Mesothelial cell of epicardium (in vitro differentiated cells): ENCODE measurements at regions not wholly inside any gene's neighbourhood (a gene's known extent, or its start where the extent isn't known, plus 50 kb on each side); places are given as distances from the start of the nearest gene placed in this dataset.

Source experiments
- DNase-seq, 2 experiments: peaks; one replicate each; pipeline ENCODE4 v3.0.0; 2021; ENCODE audit warnings: low spot score in 2 of 2; ENCODE audit not compliant: unreplicated experiment in 2 of 2
- H3K27ac Mint-ChIP-seq: 2 replicates; pipeline ENCODE4 v1.8.0; 2021; ENCODE audit warnings: mixed read lengths
- H3K27me3 Mint-ChIP-seq: 2 replicates; pipeline ENCODE4 v1.8.0; 2021; ENCODE audit warnings: low read depth, mixed read lengths
- H3K36me3 Mint-ChIP-seq: 2 replicates; pipeline ENCODE4 v1.8.0; 2021; ENCODE audit warnings: mixed read lengths
- H3K4me1 Mint-ChIP-seq: 2 replicates; pipeline ENCODE4 v1.8.0; 2021; ENCODE audit warnings: mixed read lengths
- H3K4me3 Mint-ChIP-seq: 2 replicates; pipeline ENCODE4 v1.8.0; 2021; ENCODE audit warnings: mild to moderate bottlenecking, moderate library complexity, mixed read lengths
- H3K9me3 Mint-ChIP-seq: 2 replicates; pipeline ENCODE4 v1.8.0; 2021; ENCODE audit warnings: mixed read lengths
- CTCF ChIP-seq: fragments of 200-600 bp; sonication (generic); IDR thresholded peaks from one replicate; pipeline ENCODE4 v1.5.0; 2021; ENCODE audit warnings: antibody characterized with exemption; ENCODE audit not compliant: unreplicated experiment

GRCh38 chr7:118713039-118713438, 488.5 kb downstream of the ANKRD7 start:
- no peak for DNase-seq
- Mint-ChIP-seq H3K9me3 (no peaks in the 10 kb centered on the region), H3K36me3 (no peaks in the 10 kb centered on the region)

DNA sequence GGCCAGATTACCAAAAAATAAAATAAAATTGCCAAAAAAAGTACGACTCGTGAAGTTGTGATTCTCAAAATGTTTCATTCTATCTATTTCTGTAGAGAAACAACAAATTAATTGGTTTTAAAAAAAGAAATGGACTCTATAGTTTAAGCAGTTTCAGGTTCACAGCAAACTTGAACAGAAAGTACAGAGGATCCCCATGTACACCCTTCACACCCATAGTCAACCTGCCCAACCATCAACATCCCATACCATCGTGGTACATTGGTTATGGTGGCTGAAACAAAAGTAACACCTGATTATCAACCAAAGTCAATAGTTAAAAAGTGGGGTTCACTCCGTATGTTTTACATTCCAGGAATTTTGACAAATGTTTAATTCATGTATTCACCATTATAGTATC, 496.1 kb downstream of the ANKRD7 start:
- no peak for TF ChIP-seq CTCF
- Mint-ChIP-seq H3K4me1 (no peaks in the 10 kb centered on the region), H3K27ac (no peak overlapping the region), H3K27me3 (no peaks in the 10 kb centered on the region), H3K9me3 (peaks cover 16% of the 10 kb centered on the region), H3K36me3 (no peaks in the 10 kb centered on the region), H3K4me3 (no peak overlapping the region)
- DNase-seq, result no peak

More at GRCh38 chr7:118713039-118713438, 488.5 kb downstream of the ANKRD7 start:
- H3K4me1 Mint-ChIP-seq, result peaks cover 7% of the 10 kb centered on the region
- no peak for TF ChIP-seq CTCF
- H3K27ac Mint-ChIP-seq, result no peak overlapping the region
- H3K4me3 Mint-ChIP-seq, result no peak overlapping the region
- H3K27me3 Mint-ChIP-seq, result no peaks in the 10 kb centered on the region

DNA sequence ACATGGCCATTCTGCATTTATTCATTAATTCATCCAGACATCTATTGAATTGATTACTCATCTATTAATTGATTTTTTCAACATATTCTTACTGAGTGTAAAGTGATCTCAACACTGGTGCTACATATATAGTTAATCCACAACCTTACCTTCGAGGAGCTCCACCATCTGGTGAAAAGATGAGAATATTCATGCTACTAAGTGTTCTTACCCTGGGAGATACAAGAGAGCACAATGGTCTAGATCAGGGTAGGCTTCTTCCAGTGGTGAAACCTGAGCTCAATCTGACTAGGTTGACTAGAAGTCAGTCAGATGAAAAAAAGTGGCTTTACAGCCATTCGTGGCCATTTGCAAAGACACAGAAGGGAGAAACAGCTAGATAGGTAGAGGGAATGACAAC, 507.4 kb downstream of the ANKRD7 start:
- Mint-ChIP-seq H3K27ac (no peak overlapping the region), H3K4me3 (no peak overlapping the region), H3K27me3 (no peaks in the 10 kb centered on the region), H3K4me1 (no peaks in the 10 kb centered on the region), H3K36me3 (no peaks in the 10 kb centered on the region), H3K9me3 (peaks cover 6% of the 10 kb centered on the region)
- no peak for DNase-seq
- TF ChIP-seq CTCF, result no peak

DNA sequence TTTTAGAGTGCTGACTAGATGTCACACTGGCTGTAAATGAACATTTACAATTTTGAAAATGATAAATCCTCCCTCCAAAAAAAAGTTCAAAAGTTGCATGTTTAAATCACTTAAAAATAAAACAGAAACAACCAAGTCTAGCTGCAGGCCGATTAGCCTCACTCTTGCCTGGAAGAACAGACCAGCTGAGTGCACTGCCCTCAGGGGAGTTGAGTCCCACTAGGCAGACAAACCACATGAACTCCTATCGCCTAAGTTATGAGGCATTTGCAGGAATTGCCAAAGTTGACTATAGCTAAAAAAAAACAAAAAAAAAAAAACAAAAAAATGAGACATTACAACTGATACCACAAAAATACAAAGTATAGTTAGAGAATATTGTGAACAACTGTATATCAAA, 510.0 kb downstream of the ANKRD7 start:
- no peak overlapping the region for H3K4me3 Mint-ChIP-seq
- no peaks in the 10 kb centered on the region for H3K27me3 Mint-ChIP-seq
- H3K27ac Mint-ChIP-seq, result no peak overlapping the region
- H3K36me3 Mint-ChIP-seq, result no peaks in the 10 kb centered on the region
- no peaks in the 10 kb centered on the region for H3K4me1 Mint-ChIP-seq
- peaks cover 6% of the 10 kb centered on the region for H3K9me3 Mint-ChIP-seq
- no peak for DNase-seq
- TF ChIP-seq CTCF, result no peak

DNA sequence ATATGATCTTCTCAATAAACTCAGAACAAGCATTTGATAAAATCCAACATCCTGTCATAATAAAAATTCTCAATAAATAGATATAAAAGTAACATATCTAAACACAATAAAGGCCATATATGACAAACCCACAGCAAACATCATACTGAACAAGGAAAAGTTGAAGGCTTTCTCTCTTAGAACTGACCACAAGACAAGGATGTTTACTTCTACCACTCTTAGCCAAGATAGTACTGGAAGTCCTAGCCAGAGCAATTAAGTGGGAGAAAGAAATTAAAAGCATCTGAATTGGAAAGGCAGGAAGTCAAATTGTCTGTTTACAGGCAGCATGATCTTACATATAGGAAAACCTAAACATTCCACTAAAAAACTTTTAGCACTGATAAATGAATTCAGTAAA, 510.9 kb downstream of the ANKRD7 start:
- Mint-ChIP-seq H3K36me3 (no peaks in the 10 kb centered on the region), H3K9me3 (peaks cover 6% of the 10 kb centered on the region), H3K4me1 (no peaks in the 10 kb centered on the region), H3K4me3 (no peak overlapping the region), H3K27me3 (no peaks in the 10 kb centered on the region), H3K27ac (no peak overlapping the region)
- DNase-seq, result no peak
- TF ChIP-seq CTCF, result no peak

DNA sequence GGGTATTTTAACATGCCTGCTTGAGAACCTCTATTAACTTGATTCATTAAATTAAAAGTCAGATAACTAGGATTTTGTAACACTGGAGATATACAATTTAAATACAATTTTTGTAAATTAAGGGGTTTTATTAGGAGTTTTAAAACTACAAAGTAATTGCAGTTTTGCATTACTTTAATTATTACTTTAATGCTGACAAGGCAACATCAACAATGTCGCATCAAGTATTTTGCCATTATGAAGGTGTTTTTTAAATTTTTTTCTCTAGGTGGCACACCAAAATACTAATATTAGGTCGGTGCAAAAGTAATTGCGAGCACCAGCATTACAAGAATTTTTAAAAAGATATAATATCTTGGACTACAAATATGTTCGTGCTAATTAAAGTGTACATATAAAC, 513.4 kb downstream of the ANKRD7 start:
- Mint-ChIP-seq H3K27ac (no peak overlapping the region), H3K9me3 (peaks cover 6% of the 10 kb centered on the region), H3K36me3 (no peaks in the 10 kb centered on the region), H3K4me1 (no peaks in the 10 kb centered on the region), H3K27me3 (no peaks in the 10 kb centered on the region), H3K4me3 (no peak overlapping the region)
- no peak for DNase-seq
- no peak for TF ChIP-seq CTCF
